ENCODE measurements at regions not wholly inside any gene's neighbourhood (a gene's known extent, or its start where the extent isn't known, plus 50 kb on each side); places are given as distances from the start of the nearest gene placed in this dataset.

DNA sequence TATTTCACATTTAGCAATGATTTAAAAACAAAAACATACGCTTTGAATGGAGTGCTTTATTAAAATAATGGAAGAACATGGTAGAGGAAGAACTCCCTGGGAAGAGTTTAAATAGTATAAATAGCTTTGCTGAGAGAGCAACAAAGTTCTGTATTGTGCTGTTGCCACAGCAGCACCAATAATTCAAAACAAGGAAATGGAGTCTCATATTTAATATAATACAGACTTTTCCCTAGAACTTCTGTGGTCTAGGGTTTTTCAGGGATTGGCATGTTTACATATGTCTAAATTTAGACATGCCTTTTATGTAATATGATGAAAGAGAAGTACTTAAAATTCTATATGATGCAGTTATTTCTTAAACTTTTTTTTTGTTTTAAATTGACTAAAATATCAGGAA is 217.2 kb upstream of the HDAC9 start:
- intact Hi-C loops (cut with micrococcal nuclease) = no loop called here
- TF ChIP-seq TCF7L2 (IDR thresholded peaks at IDR 0.05; ENCODE audit: borderline replicate concordance, extremely low read depth, insufficient read depth, insufficient read length) = no peak
- no peak for TF ChIP-seq FOSL1 (IDR thresholded peaks at IDR 0.05; ENCODE audit: low read depth)
- TF ChIP-seq ZNF274 (IDR thresholded peaks at IDR 0.05; ENCODE audit: low read depth, low read length) = no peak
- no peak for TF ChIP-seq POLR2A (IDR thresholded peaks at IDR 0.05; ENCODE audit: borderline replicate concordance, extremely low read depth, insufficient read depth, insufficient read length)
- TF ChIP-seq, protein P1, sequence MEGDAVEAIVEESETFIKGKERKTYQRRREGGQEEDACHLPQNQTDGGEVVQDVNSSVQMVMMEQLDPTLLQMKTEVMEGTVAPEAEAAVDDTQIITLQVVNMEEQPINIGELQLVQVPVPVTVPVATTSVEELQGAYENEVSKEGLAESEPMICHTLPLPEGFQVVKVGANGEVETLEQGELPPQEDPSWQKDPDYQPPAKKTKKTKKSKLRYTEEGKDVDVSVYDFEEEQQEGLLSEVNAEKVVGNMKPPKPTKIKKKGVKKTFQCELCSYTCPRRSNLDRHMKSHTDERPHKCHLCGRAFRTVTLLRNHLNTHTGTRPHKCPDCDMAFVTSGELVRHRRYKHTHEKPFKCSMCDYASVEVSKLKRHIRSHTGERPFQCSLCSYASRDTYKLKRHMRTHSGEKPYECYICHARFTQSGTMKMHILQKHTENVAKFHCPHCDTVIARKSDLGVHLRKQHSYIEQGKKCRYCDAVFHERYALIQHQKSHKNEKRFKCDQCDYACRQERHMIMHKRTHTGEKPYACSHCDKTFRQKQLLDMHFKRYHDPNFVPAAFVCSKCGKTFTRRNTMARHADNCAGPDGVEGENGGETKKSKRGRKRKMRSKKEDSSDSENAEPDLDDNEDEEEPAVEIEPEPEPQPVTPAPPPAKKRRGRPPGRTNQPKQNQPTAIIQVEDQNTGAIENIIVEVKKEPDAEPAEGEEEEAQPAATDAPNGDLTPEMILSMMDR (IDR thresholded peaks at IDR 0.05 in 2 of 3, conservative IDR thresholded peaks at IDR 0.05 in 1 of 3; ENCODE audit: borderline replicate concordance in 1 of 3, insufficient read depth in 1 of 3, low read depth in 2 of 3, low read length in 2 of 3) = no peak
- TF ChIP-seq RAD21 (IDR thresholded peaks at IDR 0.05; ENCODE audit: low read depth) = no peak
- no peak for TF ChIP-seq EZH2 (IDR thresholded peaks at IDR 0.05)
- no peak for TF ChIP-seq YY1 (IDR thresholded peaks at IDR 0.05; ENCODE audit: extremely low read depth, insufficient replicate concordance, low read depth, low read length)
- TF ChIP-seq ELF1 (IDR thresholded peaks at IDR 0.05; ENCODE audit: borderline replicate concordance, low read depth) = no peak
- no peaks in the 10 kb centered on the region for H3K27me3 ChIP-seq (ENCODE audit: insufficient read depth, low read length)
- BruUV-seq (replicated peaks) = no TSS peak
- no peaks in the 10 kb centered on the region for H4K20me1 ChIP-seq (ENCODE audit: insufficient read depth)
- H3K9ac ChIP-seq (ENCODE audit: low read length) = no peak overlapping the region
- no peaks in the 10 kb centered on the region for H3K79me2 ChIP-seq (ENCODE audit: insufficient read depth, low read length)
- H3K4me3 ChIP-seq (replicated peaks in 1 of 2; ENCODE audit: low read depth in 1 of 2, low read length in 2 of 2) = no peak overlapping the region
- ChIA-PET RAD21 (ENCODE audit: low non-redundant PET in 1 of 2, low total read pairs in 2 of 2, uncharacterized antibody in 2 of 2, unreplicated experiment in 2 of 2) (no interaction called here), POLR2A (no interaction called here), CTCF (no interaction called here)
- no peak overlapping the region for H3K27ac ChIP-seq (ENCODE audit: low read depth, low read length)
- no peaks in the 10 kb centered on the region for H3K4me1 ChIP-seq (ENCODE audit: control insufficient read depth in 1 of 2, insufficient read depth in 2 of 2, low read length in 2 of 2)
- H3K4me2 ChIP-seq (ENCODE audit: low read length) = no peak overlapping the region
- no peaks in the 10 kb centered on the region for H3K9me2 ChIP-seq (ENCODE audit: insufficient read depth)
- no peak overlapping the region for H2AFZ ChIP-seq (ENCODE audit: low read depth, low read length, poor library complexity, severe bottlenecking)
- H3K36me3 ChIP-seq (ENCODE audit: control insufficient read depth in 1 of 2, insufficient read depth in 2 of 2, low read length in 2 of 2) = no peaks in the 10 kb centered on the region
- no peak for DNase-seq (ENCODE audit: low read depth, low spot score)
- no peak for ATAC-seq
- no peaks in the 10 kb centered on the region for H3K9me3 ChIP-seq (ENCODE audit: control insufficient read depth in 1 of 2, insufficient read depth in 1 of 2, low read depth in 1 of 2, low read length in 2 of 2)

DNA sequence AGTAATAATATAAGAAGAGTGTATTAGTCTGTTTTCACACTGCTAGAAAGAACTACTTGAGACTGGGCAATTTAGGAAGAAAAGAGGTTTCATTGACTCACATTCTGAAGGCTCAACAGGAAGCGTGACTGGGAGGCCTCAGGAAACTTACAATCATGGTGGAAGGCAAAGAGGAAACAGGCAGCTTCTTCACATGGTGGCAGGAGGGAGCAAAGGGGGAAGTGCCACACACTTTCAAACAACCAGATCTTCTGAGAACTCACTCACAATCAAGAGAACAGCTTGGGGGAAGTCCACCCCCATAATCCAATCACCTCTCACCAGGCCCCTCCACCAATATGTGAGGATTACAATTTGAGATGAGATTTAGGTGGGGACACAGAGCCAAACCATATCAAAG is 212.5 kb upstream of the HDAC9 start:
- ATAC-seq = no peak
- H3K9me2 ChIP-seq (ENCODE audit: insufficient read depth) = no peaks in the 10 kb centered on the region
- H3K27me3 ChIP-seq (ENCODE audit: insufficient read depth, low read length) = no peaks in the 10 kb centered on the region
- RAD21 ChIA-PET (ENCODE audit: low non-redundant PET in 1 of 2, low total read pairs in 2 of 2, uncharacterized antibody in 2 of 2, unreplicated experiment in 2 of 2) = no interaction called here
- intact Hi-C loops (cut with micrococcal nuclease) = no loop called here
- no TSS peak for BruUV-seq (replicated peaks)
- H3K9me3 ChIP-seq (ENCODE audit: control insufficient read depth in 1 of 2, insufficient read depth in 1 of 2, low read depth in 1 of 2, low read length in 2 of 2) = no peaks in the 10 kb centered on the region
- no peaks in the 10 kb centered on the region for H3K36me3 ChIP-seq (ENCODE audit: control insufficient read depth in 1 of 2, insufficient read depth in 2 of 2, low read length in 2 of 2)
- no peak overlapping the region for H3K4me3 ChIP-seq (replicated peaks in 1 of 2; ENCODE audit: low read depth in 1 of 2, low read length in 2 of 2)
- no peak for TF ChIP-seq JUND (IDR thresholded peaks at IDR 0.05)
- TF ChIP-seq CBX3 (IDR thresholded peaks at IDR 0.05; ENCODE audit: low read depth) = no peak
- no peak for DNase-seq (ENCODE audit: low read depth, low spot score)
- H3K79me2 ChIP-seq (ENCODE audit: insufficient read depth, low read length) = no peaks in the 10 kb centered on the region
- H3K27ac ChIP-seq (ENCODE audit: low read depth, low read length) = no peak overlapping the region
- no peak overlapping the region for H3K9ac ChIP-seq (ENCODE audit: low read length)
- CTCF ChIA-PET = no interaction called here
- no peak overlapping the region for H2AFZ ChIP-seq (ENCODE audit: low read depth, low read length, poor library complexity, severe bottlenecking)
- no peaks in the 10 kb centered on the region for H4K20me1 ChIP-seq (ENCODE audit: insufficient read depth)
- POLR2A ChIA-PET = no interaction called here
- no peak overlapping the region for H3K4me2 ChIP-seq (ENCODE audit: low read length)
- H3K4me1 ChIP-seq (ENCODE audit: control insufficient read depth in 1 of 2, insufficient read depth in 2 of 2, low read length in 2 of 2) = no peaks in the 10 kb centered on the region
